Cardiac fibroblast (primary cell): ENCODE measurements at regions not wholly inside any gene's neighbourhood (a gene's known extent, or its start where the extent isn't known, plus 50 kb on each side); places are given as distances from the start of the nearest gene placed in this dataset.
"Not testable (repeated sequence)": the region's sequence is repeated elsewhere in the genome, so short reads cannot be mapped to it uniquely, and the experiment has no call there.

ENCODE experiments used
- DNase-seq, 2 donors: peaks; one replicate each; pipeline versions ENCODE4 v3.0.0 to v3.0.0-alpha.2; 2010; ENCODE audit warnings: low read depth in 2 of 2
- H3K4me3 ChIP-seq, 2 donors: replicated peaks in 1 of 2; 1 replicate in 1 of 2; 2 replicates in 1 of 2; pipeline ENCODE4 v1.5.1; 2011; ENCODE audit warnings: low read depth in 2 of 2, low read length in 2 of 2, mild to moderate bottlenecking in 2 of 2, moderate library complexity in 1 of 2
- CTCF ChIP-seq: IDR thresholded peaks from one replicate; pipeline ENCODE4 v1.5.1; 2011; ENCODE audit warnings: low read depth, mild to moderate bottlenecking, low read length, inconsistent platforms

- no peak overlapping the region for H3K4me3 ChIP-seq
- TF ChIP-seq CTCF, result no peak
- DNase-seq, result no peak
Observed at GRCh38 chr12:131229426-131230339, 276.0 kb downstream of the ADGRD1 start.

GRCh38 chr12:131230340-131231031 is 276.8 kb downstream of the ADGRD1 start:
- DNase-seq, result no peak
- no peak for TF ChIP-seq CTCF
- no peak overlapping the region for H3K4me3 ChIP-seq

- no peak for DNase-seq
Observed at GRCh38 chr12:131231032-131231980, 277.6 kb downstream of the ADGRD1 start.

GRCh38 chr12:131232036-131232435 is 278.3 kb downstream of the ADGRD1 start:
- TF ChIP-seq CTCF, result no peak
- DNase-seq, result no peak
- no peak overlapping the region for H3K4me3 ChIP-seq

More at GRCh38 chr12:131231032-131231980, 277.6 kb downstream of the ADGRD1 start:
- H3K4me3 ChIP-seq, result no peak overlapping the region
- TF ChIP-seq CTCF, result no peak

GRCh38 chr12:131232872-131233271 is 279.2 kb downstream of the ADGRD1 start:
- not testable (repeated sequence) for DNase-seq, H3K4me3 ChIP-seq

GRCh38 chr12:131233850-131234789 is 280.4 kb downstream of the ADGRD1 start:
- DNase-seq, result not testable (repeated sequence)

GRCh38 chr12:131234841-131235271 is 281.1 kb downstream of the ADGRD1 start:
- H3K4me3 ChIP-seq, result not testable (repeated sequence)

More at GRCh38 chr12:131233850-131234789, 280.4 kb downstream of the ADGRD1 start:
- H3K4me3 ChIP-seq, result not testable (repeated sequence)

More at GRCh38 chr12:131234841-131235271, 281.1 kb downstream of the ADGRD1 start:
- DNase-seq, result not testable (repeated sequence)
